ENCODE measurements at regions not wholly inside any gene's neighbourhood (a gene's known extent, or its start where the extent isn't known, plus 50 kb on each side); places are given as distances from the start of the nearest gene placed in this dataset.

GRCh38 chrX:140916872-140917271 is 85.5 kb upstream of the SPANXB1 start:
- intact Hi-C loops (cut with DNase I), result no loop called here
- Histone ChIP-seq H3K27me3 (no peaks in the 10 kb centered on the region), H3K9me3 (no peaks in the 10 kb centered on the region), H3K4me3 (no peak overlapping the region), H3K36me3 (no peaks in the 10 kb centered on the region), H3K27ac (replicated peaks in 1 of 4) (no peak overlapping the region), H3K4me1 (peaks cover 0 to 6% (median 0%) of the 10 kb centered on the region in 4 donors)
- no peak for DNase-seq (ENCODE audit: extremely low spot score)
- TF ChIP-seq CTCF (IDR thresholded peaks at IDR 0.05) (no peak), POLR2AphosphoS5 (IDR thresholded peaks at IDR 0.05) (no peak), EP300 (IDR thresholded peaks at IDR 0.05) (no peak), POLR2A (IDR thresholded peaks at IDR 0.05; ENCODE audit: low read depth) (no peak)
- 69% methylated on average over 1 of the region's 1 CpG for WGBS

GRCh38 chrX:140917354-140918115 is 84.9 kb upstream of the SPANXB1 start:
- 72% methylated on average over 4 of the region's 4 CpGs for WGBS
- no peaks in the 10 kb centered on the region for H3K36me3 ChIP-seq
- peaks cover 0 to 6% (median 0%) of the 10 kb centered on the region in 4 donors for H3K4me1 ChIP-seq
- H3K9me3 ChIP-seq, result no peaks in the 10 kb centered on the region
- intact Hi-C loops (cut with DNase I), result no loop called here
- no peaks in the 10 kb centered on the region for H3K27me3 ChIP-seq
- no peak overlapping the region for H3K27ac ChIP-seq (replicated peaks in 1 of 4)
- TF ChIP-seq EP300 (IDR thresholded peaks at IDR 0.05) (no peak), CTCF (IDR thresholded peaks at IDR 0.05) (no peak), POLR2A (IDR thresholded peaks at IDR 0.05; ENCODE audit: low read depth) (no peak), POLR2AphosphoS5 (IDR thresholded peaks at IDR 0.05) (no peak)
- no peak overlapping the region for H3K4me3 ChIP-seq
- no peak for DNase-seq (ENCODE audit: extremely low spot score)

- WGBS, result 42% methylated on average over 14 of the region's 14 CpGs
- H3K36me3 ChIP-seq, result no peaks in the 10 kb centered on the region
- H3K27me3 ChIP-seq, result no peaks in the 10 kb centered on the region
- H3K27ac ChIP-seq (replicated peaks in 1 of 4), result no peak overlapping the region
- H3K9me3 ChIP-seq, result no peaks in the 10 kb centered on the region
- no peak overlapping the region for H3K4me3 ChIP-seq
- intact Hi-C loops (cut with DNase I), result no loop called here
- TF ChIP-seq POLR2AphosphoS5 (IDR thresholded peaks at IDR 0.05), result no peak
- peak; percentile 13 to 37 (median 33) for TF ChIP-seq CTCF (IDR thresholded peaks at IDR 0.05)
- no peak for TF ChIP-seq EP300 (IDR thresholded peaks at IDR 0.05)
- peaks cover 0 to 6% (median 0%) of the 10 kb centered on the region in 4 donors for H3K4me1 ChIP-seq
- DNase-seq (ENCODE audit: extremely low spot score), result no peak
These were observed 83.9 kb upstream of the SPANXB1 start for GRCh38 chrX:140918398-140919038.

- Histone ChIP-seq H3K4me1 (peaks cover 0 to 6% (median 0%) of the 10 kb centered on the region in 4 donors), H3K4me3 (no peak overlapping the region), H3K9me3 (no peaks in the 10 kb centered on the region), H3K36me3 (no peaks in the 10 kb centered on the region), H3K27ac (replicated peaks in 1 of 4) (no peak overlapping the region), H3K27me3 (no peaks in the 10 kb centered on the region)
- TF ChIP-seq POLR2A (IDR thresholded peaks at IDR 0.05; ENCODE audit: low read depth) (no peak), POLR2AphosphoS5 (IDR thresholded peaks at IDR 0.05) (no peak), CTCF (IDR thresholded peaks at IDR 0.05) (no peak), EP300 (IDR thresholded peaks at IDR 0.05) (no peak)
- 95% methylated on average over 5 of the region's 5 CpGs for WGBS
- DNase-seq (ENCODE audit: extremely low spot score), result no peak
- intact Hi-C loops (cut with DNase I), result no loop called here
These were observed 82.0 kb upstream of the SPANXB1 start for GRCh38 chrX:140920416-140920815.

All from esophagus muscularis mucosa (tissue), 4 donors.